Body of pancreas (tissue), 4 donors: ENCODE measurements at regions not wholly inside any gene's neighbourhood (a gene's known extent, or its start where the extent isn't known, plus 50 kb on each side); places are given as distances from the start of the nearest gene placed in this dataset.

Source experiments
- CTCF ChIP-seq, 7 experiments: fragments of 450-650 bp in 4 of 7; fragments of 200-600 bp in 3 of 7; sonication (generic) in 3 of 7; IDR thresholded peaks; one replicate each; pipeline ENCODE4 v1.5.1; 2016 to 2019; ENCODE audit warnings: antibody characterized with exemption in 7 of 7
- POLR2A ChIP-seq, 3 donors: fragments of 450-650 bp; IDR thresholded peaks; one replicate each; pipeline ENCODE4 v1.6.1; 2016; ENCODE audit warnings: antibody characterized with exemption in 3 of 3, mild to moderate bottlenecking in 2 of 3

- TF ChIP-seq CTCF (IDR thresholded peaks at IDR 0.05) (no peak), POLR2A (IDR thresholded peaks at IDR 0.05) (no peak)
These were observed 262.0 kb upstream of the CXADR start for GRCh38 chr21:17250778-17251241.
